ENCODE measurements at regions not wholly inside any gene's neighbourhood (a gene's known extent, or its start where the extent isn't known, plus 50 kb on each side); places are given as distances from the start of the nearest gene placed in this dataset.

DNA sequence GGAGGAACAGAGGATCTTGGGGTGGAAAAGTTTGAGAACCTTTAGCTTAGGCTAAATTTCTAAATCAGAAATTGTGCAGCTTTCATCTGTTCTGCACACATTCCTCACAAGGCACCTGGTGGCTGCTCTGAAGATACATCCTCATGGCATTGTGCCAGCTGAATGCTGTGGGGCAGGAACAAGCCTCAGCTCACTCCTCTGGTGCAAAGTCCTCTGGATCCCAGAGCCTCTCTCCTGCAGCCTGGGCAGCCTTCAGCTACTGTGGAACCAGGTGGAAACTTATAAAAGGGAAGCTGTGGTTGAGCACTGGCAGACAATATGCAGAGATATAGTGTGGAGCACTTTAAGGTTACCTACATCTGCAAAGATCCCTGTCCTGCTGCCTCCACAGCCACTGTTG, 72.3 kb downstream of the KCTD12 start:
- no peak for TF ChIP-seq POLR2A (IDR thresholded peaks at IDR 0.05)
- TF ChIP-seq CTCF (IDR thresholded peaks at IDR 0.05), result peak in 2 of 6 experiments; percentile 21 to 24

Measured in Peyer's patch (tissue), 4 donors.